ENCODE measurements at regions not wholly inside any gene's neighbourhood (a gene's known extent, or its start where the extent isn't known, plus 50 kb on each side); places are given as distances from the start of the nearest gene placed in this dataset.

DNA sequence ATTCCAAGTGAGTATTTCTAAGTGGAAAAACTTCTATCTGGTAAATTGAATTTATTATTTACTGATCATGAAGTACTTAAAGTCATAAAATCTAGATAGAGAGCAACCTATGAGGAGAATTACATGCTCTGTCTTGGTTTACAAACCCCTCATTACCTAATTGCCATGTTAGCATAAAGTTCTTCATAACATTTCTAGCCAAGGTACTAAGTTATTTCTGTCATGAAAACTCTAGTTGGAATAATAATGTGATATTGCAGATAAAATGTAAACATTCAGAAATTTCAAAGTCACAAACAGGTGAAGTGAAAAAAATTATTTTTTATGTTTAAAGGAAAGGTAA is 228.6 kb downstream of the TTLL7 start:
- no peak for DNase-seq (ENCODE audit: low read depth)

DNA sequence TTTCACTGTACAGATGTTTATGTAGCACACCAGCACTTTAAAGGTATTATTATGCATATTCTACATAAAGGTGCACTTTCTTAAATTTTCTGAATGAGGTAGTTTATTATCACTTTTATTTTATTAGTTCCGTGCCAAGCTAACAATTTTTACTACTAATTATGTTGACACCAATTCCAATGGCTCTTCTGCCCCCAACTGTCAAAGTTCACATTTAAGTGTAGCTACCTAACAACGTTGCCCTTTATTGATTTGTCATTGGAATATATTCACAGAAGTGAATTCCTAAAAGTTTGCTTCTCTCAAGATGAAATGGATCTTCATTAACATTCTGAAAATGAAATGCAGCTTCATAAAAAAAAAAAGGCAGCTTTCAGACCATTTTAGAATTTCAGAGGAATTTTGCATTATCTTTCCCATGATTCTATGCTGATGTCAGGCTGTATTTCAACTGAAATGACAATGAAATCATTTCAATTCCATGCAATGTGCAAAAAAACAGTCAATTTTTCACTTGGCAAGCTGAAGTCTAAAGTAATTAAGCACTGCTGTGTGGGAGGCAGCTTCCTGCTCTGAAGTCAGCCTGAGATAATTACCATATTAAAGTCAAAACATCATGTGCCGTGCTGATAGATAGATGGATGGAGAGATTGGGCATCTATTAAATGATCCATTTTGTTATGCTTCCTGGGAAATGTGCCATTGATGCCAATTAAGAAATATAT is 229.2 kb downstream of the TTLL7 start:
- no peak for DNase-seq (ENCODE audit: low read depth)

DNA sequence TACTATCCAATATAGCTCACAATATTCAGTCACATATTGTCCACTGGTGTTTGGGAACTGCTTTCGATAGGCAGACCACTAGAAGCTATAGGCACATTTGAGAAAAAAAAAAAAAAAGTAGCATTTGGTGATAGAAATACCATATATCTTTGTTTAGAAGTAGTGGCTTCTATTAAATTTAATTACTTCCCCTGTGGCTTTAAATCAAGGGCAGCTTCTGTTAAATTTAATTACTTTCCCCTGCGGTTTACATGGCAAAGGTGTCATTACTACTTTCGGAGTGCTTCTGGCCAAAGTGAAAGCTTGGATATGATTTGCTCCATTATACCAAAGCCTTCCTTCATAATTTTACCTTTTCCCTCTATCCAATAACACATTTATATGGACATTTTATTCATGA is 229.9 kb downstream of the TTLL7 start:
- no peak for DNase-seq (ENCODE audit: low read depth)

DNA sequence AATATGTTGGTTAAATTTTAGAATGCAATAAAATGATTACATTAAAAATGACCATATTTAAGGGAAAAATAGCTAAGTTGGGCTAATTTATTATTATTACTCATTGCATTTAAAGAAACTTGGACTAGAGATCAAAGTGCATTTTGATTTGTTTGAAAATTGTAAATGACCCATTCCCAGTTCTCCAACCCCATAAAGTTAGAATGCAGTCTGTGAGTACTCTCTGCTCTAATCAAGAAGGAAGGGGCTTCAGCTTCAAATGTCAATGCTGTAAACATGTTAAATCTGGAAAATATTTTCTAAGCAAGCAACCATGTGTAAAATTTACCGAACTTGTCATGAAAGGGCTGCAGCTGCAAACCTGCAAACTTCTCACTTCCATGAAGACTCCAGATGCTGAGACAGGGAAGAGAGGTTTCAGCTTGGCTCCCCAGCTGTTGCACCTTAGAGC is 232.7 kb downstream of the TTLL7 start:
- DNase-seq (ENCODE audit: low read depth), result no peak

DNA sequence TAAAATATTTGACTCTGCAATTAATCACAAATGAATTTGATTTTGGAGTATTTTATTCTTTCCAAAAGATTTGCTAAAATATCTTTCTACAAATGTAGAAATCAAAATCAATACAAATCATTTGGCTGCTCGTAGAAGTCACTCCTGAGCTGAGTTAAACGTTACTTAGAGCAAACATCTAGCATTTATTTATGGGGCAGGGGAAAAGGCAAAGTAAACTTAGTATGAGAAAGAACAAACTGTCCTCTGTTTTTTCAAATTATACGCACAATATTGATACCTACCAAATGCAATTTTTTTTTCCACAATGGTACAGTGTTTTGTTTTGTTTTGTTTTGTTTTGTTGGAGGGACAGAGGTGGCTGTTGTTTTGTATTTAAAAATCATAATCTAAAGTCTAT is 233.8 kb downstream of the TTLL7 start:
- no peak for DNase-seq (ENCODE audit: low read depth)

DNA sequence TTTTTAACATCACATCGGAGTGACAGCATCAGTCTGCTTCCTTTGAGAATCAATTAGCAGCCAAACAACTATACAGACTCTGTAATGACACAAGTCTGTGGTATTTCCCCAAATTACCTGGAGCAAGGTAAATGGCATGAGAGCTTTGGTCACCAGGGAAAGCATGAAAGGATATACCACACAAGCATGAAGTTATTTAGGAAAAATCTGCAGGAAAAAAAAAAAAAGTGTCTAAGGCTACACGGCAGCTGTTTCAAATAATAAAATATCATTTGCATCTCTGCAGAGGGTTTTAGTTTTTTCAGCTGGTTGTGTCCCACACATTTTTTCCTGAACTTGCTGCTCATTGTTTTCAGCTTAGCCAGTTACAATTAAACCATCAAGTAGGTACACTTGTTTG is 234.7 kb downstream of the TTLL7 start:
- DNase-seq (ENCODE audit: low read depth), result no peak

DNA sequence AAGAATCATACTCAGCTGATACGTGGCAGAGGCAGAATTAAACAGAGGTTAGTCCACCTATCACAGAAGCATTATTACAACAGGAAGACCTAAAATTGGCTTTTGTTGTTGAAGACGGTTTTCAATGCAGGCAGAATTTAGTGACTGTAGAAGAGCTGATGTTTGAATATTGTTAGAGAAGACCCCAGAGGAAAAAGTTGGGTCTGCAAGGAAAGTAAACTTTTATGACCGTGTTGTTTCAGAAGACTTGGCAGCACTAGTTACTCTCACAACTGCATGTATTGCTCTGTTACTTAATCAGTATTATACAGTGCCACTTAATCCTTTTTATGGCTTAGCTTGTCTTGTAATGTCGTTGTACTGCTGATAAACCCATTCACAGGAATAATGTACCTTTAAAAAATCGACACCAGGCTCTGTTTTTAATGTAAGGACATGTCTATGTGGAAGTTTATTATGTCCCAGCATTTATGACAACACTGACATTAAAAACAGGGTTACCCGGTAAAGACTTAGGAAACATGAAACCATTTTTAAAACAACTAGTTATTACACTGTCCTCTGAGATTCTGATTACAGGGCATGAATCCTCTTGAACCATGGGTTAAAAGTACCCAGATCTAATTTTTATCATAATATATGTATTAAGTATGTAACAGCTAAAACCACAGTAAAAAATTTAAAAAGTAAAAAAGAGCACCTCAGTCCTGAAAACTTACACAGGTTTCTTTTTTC is 235.4 kb downstream of the TTLL7 start:
- DNase-seq (ENCODE audit: low read depth), result no peak

DNA sequence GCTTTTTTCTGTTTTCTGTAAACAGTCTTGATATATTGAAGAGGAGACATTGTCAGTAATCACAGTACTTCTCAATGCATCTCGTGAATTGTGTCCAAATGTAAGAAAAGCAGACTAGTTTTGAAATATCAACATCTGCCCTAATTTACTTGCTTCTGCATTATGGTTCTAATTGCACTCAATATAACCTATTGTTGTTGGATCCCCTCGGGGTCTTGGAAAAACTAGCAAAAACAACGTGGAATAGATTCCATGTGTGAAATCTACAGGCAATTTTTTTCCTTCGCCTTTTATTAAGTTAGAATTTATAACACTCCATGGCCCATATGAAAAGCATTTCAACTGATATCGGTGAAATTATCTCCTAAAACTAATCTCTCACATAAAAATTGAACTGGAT is 236.5 kb downstream of the TTLL7 start:
- DNase-seq (ENCODE audit: low read depth), result no peak

DNA sequence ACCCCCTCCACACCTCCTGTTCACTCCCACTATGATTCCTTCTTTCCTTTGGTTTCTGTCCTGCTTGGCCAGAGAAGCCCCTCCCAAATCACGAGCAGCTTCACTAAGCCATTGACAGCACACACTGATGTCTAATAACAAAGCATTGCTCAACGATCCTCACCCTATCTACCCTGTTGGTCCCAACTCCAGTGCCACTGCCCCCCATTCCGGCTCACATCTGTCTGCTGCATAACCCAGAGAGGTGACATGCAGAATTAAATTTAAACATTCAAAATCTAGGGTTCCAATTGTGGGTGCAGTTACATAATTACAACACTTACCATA is 236.9 kb downstream of the TTLL7 start:
- DNase-seq (ENCODE audit: low read depth), result no peak

DNA sequence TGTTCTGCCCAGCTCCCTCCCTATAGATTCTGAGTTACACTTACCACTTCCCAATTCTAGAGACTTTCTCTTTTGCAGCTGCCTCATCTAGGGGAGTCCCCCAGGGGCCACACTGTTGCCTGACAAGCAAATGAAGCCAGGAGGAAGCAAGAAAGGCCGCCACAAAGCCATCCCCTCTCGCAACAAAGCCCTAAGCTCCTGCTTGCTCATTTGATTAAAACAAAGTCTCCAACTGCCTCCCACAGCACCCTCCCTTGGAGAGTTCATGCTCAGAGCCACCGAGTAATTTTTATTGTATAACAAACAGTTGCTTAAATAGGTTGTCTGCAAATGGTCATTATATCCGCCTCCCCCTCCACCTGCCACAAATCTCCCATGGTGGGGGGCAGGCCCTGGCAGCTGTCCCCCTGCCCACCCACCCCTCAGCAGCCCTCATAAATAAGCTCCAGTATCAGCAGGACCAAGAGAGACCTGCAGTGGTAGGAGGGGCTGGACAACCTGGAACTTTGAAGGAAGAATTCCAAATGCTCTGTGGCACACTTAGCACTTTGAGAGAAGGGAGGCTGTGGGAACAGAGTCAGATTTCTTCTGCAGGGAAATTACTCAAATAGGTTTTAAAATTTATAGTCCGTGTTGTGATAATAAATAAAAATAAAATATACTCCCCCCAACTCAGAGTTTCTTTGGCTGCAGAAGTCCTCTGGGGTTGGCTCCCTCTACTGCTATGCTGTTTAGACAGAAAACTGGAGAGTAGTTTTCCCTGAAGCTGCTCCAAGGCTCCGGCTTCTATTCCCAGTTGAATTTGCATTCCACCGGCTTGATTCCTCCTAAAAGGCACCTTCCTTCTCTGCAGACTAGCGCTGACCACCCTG is 237.5 kb downstream of the TTLL7 start:
- DNase-seq (ENCODE audit: low read depth), result no peak

DNA sequence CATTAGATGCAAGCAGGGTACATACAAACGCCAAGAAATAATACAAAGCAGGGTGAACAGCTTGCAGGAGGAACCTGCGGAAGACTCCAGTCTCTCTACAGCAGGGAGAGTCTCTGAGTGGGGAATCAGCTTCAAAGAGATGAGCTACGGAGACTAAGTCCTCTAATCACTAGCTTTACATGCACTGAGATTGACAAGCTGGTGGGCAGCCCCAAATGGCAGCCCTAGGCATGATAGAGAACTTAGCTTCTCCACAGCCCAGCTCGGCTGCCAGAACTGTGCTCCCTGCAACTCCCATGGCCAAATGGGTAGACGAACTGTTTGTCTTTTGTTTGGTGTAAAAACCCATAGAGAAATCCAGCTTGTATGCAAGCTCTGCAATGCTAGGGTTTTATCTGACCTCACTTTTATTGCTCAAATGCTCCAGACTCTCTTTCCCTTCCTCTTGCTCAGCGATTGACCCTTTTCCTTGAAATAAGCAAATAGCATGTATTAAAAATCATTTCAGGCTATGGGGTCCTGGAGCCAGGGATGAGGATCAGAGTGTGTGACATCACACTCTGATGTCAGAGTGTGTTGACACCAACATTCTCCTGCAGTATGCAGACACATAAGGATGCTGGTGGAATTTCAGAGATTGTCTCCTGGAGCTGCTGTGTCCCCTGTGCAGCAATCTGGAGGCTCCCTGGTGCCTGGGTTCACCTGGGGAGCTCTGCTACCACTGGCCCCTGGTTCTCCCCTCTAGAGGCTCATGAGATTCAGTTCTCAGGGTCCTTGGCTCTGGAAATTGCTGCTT is 238.5 kb downstream of the TTLL7 start:
- no peak for DNase-seq (ENCODE audit: low read depth)

DNA sequence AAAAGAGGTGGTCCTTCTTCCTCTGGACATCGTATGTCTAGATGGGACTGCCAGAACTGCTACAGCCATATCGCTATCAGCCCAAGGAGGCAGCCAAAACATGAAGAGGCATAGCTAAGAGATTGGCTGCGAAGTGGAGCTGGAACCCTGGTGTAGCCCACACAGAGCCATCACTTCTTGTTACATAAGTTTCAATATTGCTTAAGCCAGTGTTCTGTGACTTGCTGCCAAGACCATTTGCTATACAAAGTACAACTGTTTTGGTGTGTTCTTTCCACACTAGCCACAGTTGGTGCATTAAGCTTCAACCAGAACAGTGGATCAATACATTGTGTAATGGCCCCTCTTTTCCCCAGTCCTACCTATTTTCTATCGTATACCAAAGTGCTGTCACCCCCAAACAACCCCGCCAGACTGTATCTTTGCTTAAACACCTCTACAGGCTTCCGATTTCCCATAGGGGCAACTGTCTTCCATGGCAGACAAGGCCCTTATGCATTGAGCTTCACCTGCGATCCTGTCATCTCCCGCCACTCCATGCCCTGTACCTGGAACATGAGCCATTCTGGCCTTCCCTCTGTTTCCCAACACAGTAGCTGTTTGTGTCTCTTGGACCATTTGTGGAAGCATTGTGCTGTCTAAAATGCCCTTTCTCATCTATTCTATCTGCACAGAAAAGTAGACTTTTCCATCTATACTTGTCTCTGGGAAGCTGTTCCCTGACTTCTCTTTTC is 241.8 kb downstream of the TTLL7 start:
- DNase-seq (ENCODE audit: low read depth), result no peak

DNA sequence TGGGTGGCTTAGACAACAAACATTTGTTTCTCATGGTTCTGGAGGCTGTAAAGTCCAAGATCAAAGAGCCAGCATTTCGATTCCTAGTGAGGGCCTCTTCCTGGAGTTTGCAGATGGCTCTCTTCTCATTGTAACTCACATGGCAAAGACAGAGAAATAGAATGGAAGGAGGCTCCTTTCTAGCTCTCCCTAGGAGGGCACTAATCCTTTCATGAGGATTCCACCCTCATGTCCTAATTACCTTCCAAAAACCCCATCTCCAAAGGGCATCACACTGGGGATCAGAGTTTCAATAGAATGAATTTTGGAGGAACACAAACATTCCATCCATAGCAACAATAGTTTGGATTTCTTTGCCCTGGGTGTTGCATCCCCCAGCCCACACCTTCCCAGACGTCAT is 247.3 kb downstream of the TTLL7 start:
- DNase-seq (ENCODE audit: low read depth), result no peak

DNA sequence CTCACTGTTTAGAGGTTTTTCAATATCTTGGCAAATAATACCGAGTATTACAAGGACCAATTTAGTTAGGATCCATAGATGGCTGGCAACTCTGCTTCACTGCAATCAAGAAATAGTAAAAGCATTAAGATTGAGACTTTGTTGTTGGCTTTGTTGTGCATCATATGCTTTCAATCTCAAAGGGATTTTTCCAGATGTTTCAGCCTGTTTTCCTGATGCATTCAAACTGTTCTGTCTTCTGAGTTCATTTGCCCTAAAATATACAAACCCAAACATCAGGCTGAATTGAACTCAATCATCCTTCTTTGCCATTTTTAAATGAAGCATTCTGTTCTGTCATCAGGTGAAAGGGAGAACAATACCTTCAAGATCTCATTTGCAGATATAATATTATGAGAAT is 248.7 kb downstream of the TTLL7 start:
- DNase-seq (ENCODE audit: low read depth), result no peak

DNA sequence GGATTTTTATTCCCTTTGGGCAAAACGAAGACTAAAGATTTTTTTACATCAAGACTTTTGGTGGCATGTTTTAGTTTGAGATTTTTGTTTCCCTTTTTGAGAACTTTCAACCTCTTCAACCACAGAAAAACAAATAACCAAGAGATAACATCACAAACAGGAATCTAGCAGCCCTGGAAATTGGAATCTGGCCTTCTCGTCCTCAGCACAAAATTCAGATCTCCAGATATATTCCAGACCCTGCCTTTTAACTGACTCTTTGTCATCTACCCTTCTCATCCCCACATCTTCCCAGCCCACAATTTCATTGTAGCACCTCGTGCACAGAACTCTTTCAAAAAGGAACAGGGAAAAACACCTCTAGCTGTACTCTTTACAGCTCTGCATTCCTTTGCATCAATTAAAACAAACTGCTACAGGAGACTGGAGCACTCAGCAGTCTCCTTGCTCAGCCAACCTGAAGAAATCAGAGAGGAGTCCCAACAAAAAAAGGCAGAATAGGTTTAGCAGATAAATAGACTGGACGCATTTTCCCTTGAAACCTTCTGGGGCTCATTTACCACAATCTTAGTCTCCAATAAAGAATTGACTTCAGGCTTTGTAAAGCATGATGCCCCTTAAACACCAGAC is 251.0 kb downstream of the TTLL7 start:
- DNase-seq (ENCODE audit: low read depth), result no peak

DNA sequence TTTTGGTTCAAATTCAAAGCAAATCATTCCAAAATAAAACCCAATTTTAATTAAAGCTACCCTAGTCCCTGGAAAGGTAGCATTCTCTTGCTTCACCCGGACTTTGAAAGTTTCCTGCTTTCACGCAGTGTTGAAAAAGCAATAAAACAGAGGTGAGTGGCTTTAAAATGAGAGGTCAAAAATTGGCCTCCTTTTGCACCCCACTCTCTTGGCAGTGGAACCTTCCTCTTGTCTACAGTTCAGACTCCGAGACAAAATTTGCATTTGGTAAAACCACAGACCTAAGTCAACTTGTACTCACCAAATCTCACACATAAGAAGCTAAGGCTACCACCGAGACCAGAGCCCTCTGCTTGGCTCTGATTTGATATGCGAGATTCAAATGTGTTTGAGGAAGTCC is 252.7 kb downstream of the TTLL7 start:
- DNase-seq (ENCODE audit: low read depth), result no peak

DNA sequence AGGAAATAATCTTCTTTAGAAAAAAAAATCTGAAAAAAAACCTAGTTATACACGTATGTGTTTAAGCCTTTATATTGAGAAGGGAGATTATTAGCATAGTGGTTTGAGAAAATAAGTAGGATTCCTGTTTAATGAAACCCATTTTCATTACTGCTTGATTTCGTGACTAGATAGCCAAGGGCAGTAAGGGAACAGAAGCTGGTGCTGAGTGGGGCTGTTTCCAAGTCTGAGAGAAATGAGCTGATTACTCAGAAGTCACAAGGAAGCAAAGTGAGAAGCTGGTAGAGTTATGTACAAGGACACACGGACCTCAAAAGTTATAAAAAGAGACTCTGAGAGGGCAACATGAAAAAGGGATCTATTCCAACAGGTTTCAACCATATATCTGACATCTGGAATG is 256.5 kb downstream of the TTLL7 start:
- no peak for DNase-seq (ENCODE audit: low read depth)

DNA sequence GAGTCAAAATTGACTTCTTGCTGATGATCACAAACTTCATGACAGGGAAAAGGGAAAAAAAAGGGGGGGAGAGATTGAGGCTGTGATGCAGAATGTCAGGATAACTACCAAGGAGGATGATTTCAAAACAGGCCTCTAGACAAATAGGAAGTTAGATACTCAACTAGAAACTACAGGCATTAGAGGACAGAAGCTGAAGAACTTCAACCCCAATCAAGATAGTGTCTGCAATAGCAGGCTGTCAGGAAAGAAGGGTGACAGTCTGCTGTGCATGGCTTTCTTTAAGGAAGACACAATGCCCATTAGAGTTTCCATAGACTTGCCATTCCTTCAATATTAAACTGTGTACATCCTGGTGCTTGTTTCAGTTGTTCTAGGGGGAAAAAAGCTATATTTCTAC is 257.2 kb downstream of the TTLL7 start:
- DNase-seq (ENCODE audit: low read depth), result no peak

DNA sequence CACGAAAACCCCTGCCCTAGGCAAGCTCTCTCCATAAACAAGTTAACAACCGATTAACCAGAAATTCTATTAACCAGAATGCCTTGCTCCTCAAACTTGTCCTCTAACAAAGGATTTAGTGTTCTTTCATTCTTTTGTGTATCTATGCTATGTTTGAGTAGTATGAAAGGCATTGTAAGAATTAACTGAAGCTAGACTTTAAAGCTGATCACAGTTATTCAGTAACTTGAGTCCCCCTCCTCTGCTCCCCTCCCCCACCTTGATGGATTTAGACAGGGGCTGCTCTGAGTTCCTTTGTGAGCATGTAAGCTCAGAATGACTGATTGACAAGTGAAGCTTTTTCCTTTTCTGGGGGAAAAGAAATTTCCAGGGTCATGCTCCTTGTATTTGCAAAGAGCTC is 257.6 kb downstream of the TTLL7 start:
- DNase-seq (ENCODE audit: low read depth), result peak; percentile 28

DNA sequence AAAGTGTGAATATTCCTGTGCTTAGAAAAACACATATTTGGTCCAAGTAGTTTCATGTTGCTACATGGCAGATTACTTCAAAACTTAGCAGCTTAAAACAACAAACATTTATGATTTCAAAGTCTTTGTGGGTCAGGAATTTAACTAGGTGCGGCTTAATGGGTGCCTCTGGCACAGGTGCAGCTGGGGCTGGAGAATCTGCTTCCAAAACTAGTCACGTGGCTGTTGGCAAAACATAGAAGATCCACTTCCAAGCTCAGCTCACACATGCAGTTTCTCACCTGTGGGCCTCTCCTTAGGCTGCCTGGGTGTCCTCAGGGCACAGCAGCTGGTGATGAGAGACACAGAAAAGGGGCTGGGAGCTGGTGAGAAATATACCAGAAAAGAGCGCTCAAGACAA is 263.4 kb downstream of the TTLL7 start:
- no peak for DNase-seq (ENCODE audit: low read depth)

DNA sequence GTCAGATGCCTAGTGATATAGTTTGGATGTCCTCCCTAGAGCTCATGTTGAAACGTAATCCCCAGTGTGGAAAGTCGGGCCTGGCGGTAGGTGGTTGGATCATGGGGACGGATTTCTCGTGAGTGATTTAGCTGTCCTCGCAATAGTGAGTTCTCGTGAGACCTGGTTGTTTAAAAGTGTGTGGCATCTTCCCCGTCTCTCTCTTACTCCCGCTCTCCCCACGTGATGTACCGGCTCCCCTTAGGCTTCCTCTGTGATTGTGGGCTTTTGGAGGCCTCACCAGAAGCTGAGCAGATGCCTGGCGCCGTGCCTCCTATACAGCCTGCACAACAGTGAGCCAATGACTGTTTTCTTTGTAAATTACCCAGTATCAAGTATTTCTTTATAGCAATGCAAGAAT is 264.5 kb downstream of the TTLL7 start:
- DNase-seq (ENCODE audit: low read depth), result no peak

All from RPMI7951 (cell line).